MM.1S (cell line): ENCODE measurements at regions not wholly inside any gene's neighbourhood (a gene's known extent, or its start where the extent isn't known, plus 50 kb on each side); places are given as distances from the start of the nearest gene placed in this dataset.

Source experiments
- DNase-seq: peaks from one replicate; pipeline ENCODE4 v3.0.0-alpha.2; 2015
- H2AFZ ChIP-seq: fragments of 300-600 bp; sonication (generic); 2 replicates; pipeline ENCODE4 v1.6.0; 2016; ENCODE audit warnings: antibody characterized with exemption, low read length
- H3F3A ChIP-seq: fragments of 300-600 bp; sonication (generic); 2 replicates; pipeline ENCODE4 v1.6.1; 2016; ENCODE audit warnings: mild to moderate bottlenecking, antibody characterized with exemption, low read length, moderate library complexity, mixed read lengths; ENCODE audit not compliant: insufficient read depth
- H3K27ac ChIP-seq: fragments of 300-600 bp; sonication (generic); 2 replicates; pipeline ENCODE4 v1.5.1; 2016; ENCODE audit warnings: mild to moderate bottlenecking, low read length
- H3K27me3 ChIP-seq: fragments of 300-600 bp; sonication (generic); replicated peaks from 2 replicates; pipeline ENCODE4 v1.6.0; 2016; ENCODE audit warnings: low read length; ENCODE audit not compliant: insufficient read depth
- H3K36me3 ChIP-seq: fragments of 300-600 bp; sonication (generic); replicated peaks from 2 replicates; pipeline ENCODE4 v1.6.1; 2016; ENCODE audit warnings: mild to moderate bottlenecking, low read length, mixed read lengths; ENCODE audit not compliant: insufficient read depth
- H3K4me1 ChIP-seq: fragments of 300-600 bp; sonication (generic); 2 replicates; pipeline ENCODE4 v1.6.1; 2016; ENCODE audit warnings: low read length, mixed read lengths
- H3K4me2 ChIP-seq: fragments of 300-600 bp; sonication (generic); 2 replicates; pipeline ENCODE4 v1.6.0; 2016; ENCODE audit warnings: low read depth, low read length
- H3K4me3 ChIP-seq: fragments of 300-600 bp; sonication (generic); 2 replicates; pipeline ENCODE4 v1.5.1; 2016; ENCODE audit warnings: low read length, mixed read lengths
- H3K79me2 ChIP-seq: fragments of 300-600 bp; sonication (generic); 2 replicates; pipeline ENCODE4 v1.6.1; 2016; ENCODE audit warnings: mixed run types, low read length, mixed read lengths
- H3K9ac ChIP-seq: fragments of 300-600 bp; sonication (generic); 2 replicates; pipeline ENCODE4 v1.6.1; 2016; ENCODE audit warnings: low read length, mixed read lengths
- H3K9me2 ChIP-seq: fragments of 300-600 bp; sonication (generic); replicated peaks from 2 replicates; pipeline ENCODE4 v1.6.1; 2016; ENCODE audit warnings: mild to moderate bottlenecking, low read length, mixed read lengths; ENCODE audit not compliant: insufficient read depth
- H3K9me3 ChIP-seq: fragments of 300-600 bp; sonication (generic); replicated peaks from 2 replicates; pipeline ENCODE4 v1.6.1; 2016; ENCODE audit warnings: mild to moderate bottlenecking, low read length, mixed read lengths; ENCODE audit not compliant: insufficient read depth
- H4K20me1 ChIP-seq: fragments of 300-600 bp; sonication (generic); 2 replicates; pipeline ENCODE4 v1.6.1; 2016; ENCODE audit warnings: mild to moderate bottlenecking, low read length, moderate library complexity, mixed read lengths; ENCODE audit not compliant: insufficient read depth
- EZH2 ChIP-seq: fragments of 300-600 bp; sonication (generic); optimal IDR thresholded peaks from 2 replicates; pipeline ENCODE3; 2017; ENCODE audit warnings: low read depth, mild to moderate bottlenecking, antibody characterized with exemption, low read length, mixed read lengths
- EZH2phosphoT487 ChIP-seq: fragments of 300-600 bp; sonication (generic); IDR thresholded peaks from 2 replicates; pipeline ENCODE4 v1.6.1; 2018; ENCODE audit warnings: antibody characterized with exemption, low read length
- TF ChIP-seq, protein P1 (sequence below): fragments of 300-600 bp; sonication (generic); IDR thresholded peaks from 2 replicates; pipeline ENCODE4 v1.5.1; 2016; ENCODE audit warnings: antibody characterized with exemption, low read length, mixed read lengths

DNA sequence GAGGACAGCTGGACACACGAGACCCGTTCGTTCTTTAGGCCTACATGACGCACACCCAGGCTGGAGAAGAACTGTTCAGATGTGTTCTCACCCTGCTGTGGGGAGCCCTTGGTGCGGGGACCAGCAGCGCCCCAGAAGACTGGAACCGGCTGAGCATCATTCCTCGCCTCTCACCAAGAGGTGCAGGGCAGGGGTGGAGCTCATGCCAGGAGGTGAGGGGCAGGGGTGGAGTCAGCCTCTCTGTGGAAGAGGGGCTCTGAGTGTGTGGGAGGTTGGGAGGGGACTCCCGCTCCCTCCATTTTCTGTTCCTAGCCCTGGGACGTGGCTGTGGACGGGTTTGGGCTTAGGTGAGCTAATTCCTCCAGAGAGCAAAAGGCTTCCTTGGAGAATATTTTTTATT lies 66.0 kb upstream of the SHH start:
- Histone ChIP-seq H3K27ac (no peak overlapping the region), H3K36me3 (no peaks in the 10 kb centered on the region), H3K79me2 (no peaks in the 10 kb centered on the region), H3F3A (no peaks in the 10 kb centered on the region), H2AFZ (no peak overlapping the region), H3K4me2 (no peak overlapping the region), H3K27me3 (peaks cover 75% of the 10 kb centered on the region), H3K9me3 (no peaks in the 10 kb centered on the region), H3K4me3 (no peak overlapping the region), H3K9ac (no peak overlapping the region), H4K20me1 (no peaks in the 10 kb centered on the region), H3K9me2 (no peaks in the 10 kb centered on the region), H3K4me1 (no peaks in the 10 kb centered on the region)
- TF ChIP-seq, protein P1, sequence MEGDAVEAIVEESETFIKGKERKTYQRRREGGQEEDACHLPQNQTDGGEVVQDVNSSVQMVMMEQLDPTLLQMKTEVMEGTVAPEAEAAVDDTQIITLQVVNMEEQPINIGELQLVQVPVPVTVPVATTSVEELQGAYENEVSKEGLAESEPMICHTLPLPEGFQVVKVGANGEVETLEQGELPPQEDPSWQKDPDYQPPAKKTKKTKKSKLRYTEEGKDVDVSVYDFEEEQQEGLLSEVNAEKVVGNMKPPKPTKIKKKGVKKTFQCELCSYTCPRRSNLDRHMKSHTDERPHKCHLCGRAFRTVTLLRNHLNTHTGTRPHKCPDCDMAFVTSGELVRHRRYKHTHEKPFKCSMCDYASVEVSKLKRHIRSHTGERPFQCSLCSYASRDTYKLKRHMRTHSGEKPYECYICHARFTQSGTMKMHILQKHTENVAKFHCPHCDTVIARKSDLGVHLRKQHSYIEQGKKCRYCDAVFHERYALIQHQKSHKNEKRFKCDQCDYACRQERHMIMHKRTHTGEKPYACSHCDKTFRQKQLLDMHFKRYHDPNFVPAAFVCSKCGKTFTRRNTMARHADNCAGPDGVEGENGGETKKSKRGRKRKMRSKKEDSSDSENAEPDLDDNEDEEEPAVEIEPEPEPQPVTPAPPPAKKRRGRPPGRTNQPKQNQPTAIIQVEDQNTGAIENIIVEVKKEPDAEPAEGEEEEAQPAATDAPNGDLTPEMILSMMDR: no peak
- TF ChIP-seq EZH2phosphoT487: no peak
- TF ChIP-seq EZH2: no peak
- no peak for DNase-seq

DNA sequence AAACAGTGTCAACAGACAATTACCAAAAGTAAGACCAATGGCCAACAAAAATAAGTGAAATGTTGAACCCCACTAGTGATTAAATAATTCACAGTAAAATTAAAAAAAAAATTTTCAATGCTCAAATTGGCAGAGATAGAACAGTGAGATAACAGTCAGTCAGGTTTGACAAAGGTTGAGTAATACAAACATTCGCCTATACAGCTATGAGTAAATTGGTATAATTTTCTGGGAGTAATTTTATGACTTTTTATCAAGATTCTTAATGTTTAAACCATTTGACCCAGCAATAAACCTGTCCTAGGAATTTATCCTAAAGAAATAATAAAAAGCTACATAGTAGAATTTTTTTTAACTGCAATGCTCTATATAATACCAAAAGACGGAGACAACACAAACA lies 64.9 kb upstream of the SHH start:
- Histone ChIP-seq H3K36me3 (no peaks in the 10 kb centered on the region), H3K9ac (no peak overlapping the region), H3K4me3 (no peak overlapping the region), H3K27me3 (peaks cover 72% of the 10 kb centered on the region), H3F3A (no peaks in the 10 kb centered on the region), H4K20me1 (no peaks in the 10 kb centered on the region), H3K79me2 (no peaks in the 10 kb centered on the region), H3K9me2 (no peaks in the 10 kb centered on the region), H3K4me1 (no peaks in the 10 kb centered on the region), H2AFZ (no peak overlapping the region), H3K4me2 (no peak overlapping the region), H3K27ac (no peak overlapping the region), H3K9me3 (no peaks in the 10 kb centered on the region)
- DNase-seq: no peak
- TF ChIP-seq, protein P1: no peak
- TF ChIP-seq EZH2: no peak
- no peak for TF ChIP-seq EZH2phosphoT487

DNA sequence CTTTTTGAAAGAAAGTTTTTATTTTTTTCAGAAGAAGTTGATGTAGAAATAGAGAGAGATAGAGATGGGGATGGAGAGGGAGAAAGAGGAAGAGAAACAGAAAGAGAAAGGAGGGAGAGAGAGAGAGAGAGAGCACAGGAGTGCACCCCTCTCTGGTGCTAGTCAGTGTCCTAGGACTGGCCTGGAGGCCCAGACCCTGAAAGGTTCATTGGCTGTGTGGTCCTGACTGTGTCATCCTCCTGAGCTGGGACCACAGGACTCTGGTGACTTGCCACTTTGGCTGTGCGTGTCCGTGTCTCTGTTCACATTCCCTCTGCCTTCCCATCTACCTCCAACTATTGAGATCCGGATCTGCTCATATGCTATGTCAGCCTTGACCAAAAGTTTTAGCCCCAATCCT lies 62.1 kb upstream of the SHH start:
- no peak overlapping the region for H3K27ac ChIP-seq
- no peak overlapping the region for H2AFZ ChIP-seq
- H3K27me3 ChIP-seq: peaks cover 71% of the 10 kb centered on the region
- H3K4me2 ChIP-seq: no peak overlapping the region
- DNase-seq: no peak
- no peaks in the 10 kb centered on the region for H3K9me2 ChIP-seq
- no peak for TF ChIP-seq EZH2
- TF ChIP-seq, protein P1: no peak
- no peak for TF ChIP-seq EZH2phosphoT487
- no peak overlapping the region for H3K4me3 ChIP-seq
- H3K36me3 ChIP-seq: no peaks in the 10 kb centered on the region
- H3K9ac ChIP-seq: no peak overlapping the region
- H4K20me1 ChIP-seq: no peaks in the 10 kb centered on the region
- H3K79me2 ChIP-seq: no peaks in the 10 kb centered on the region
- no peaks in the 10 kb centered on the region for H3K4me1 ChIP-seq
- no peaks in the 10 kb centered on the region for H3F3A ChIP-seq
- H3K9me3 ChIP-seq: no peaks in the 10 kb centered on the region
